GM23338 (cell line): ENCODE measurements at regions not wholly inside any gene's neighbourhood (a gene's known extent, or its start where the extent isn't known, plus 50 kb on each side); places are given as distances from the start of the nearest gene placed in this dataset.

Source experiments
- ATAC-seq: fragments of 200-7000 bp; cut with Tn5 transposase; 3 replicates; pipeline ENCODE4 v1.9.1; 2020
- DNase-seq: peaks from one replicate; pipeline ENCODE4 v3.0.0-alpha.2; 2015; ENCODE audit warnings: low spot score
- H2AFZ ChIP-seq: fragments of 200-600 bp; sonication (generic); 2 replicates; pipeline ENCODE4 v1.8.0; 2016; ENCODE audit warnings: antibody characterized with exemption, mild to moderate bottlenecking, moderate library complexity
- H3F3A ChIP-seq: fragments of 200-600 bp; sonication (generic); replicated peaks from 2 replicates; pipeline ENCODE4 v1.8.0; 2017; ENCODE audit warnings: antibody characterized with exemption, mixed run types, low read depth
- H3K27ac ChIP-seq: fragments of 200-600 bp; sonication (generic); 2 replicates; pipeline ENCODE4 v1.6.1; 2016; ENCODE audit warnings: low read depth
- H3K27me3 ChIP-seq: fragments of 200-600 bp; sonication (generic); 2 replicates; pipeline ENCODE4 v1.8.0; 2016; ENCODE audit warnings: mild to moderate bottlenecking, mixed run types, moderate library complexity; ENCODE audit not compliant: insufficient read depth
- H3K36me3 ChIP-seq: fragments of 200-600 bp; sonication (generic); 2 replicates; pipeline ENCODE4 v1.8.0; 2016; ENCODE audit warnings: mild to moderate bottlenecking; ENCODE audit not compliant: insufficient read depth
- H3K4me1 ChIP-seq: fragments of 200-600 bp; sonication (generic); 2 replicates; pipeline ENCODE4 v1.8.0; 2016; ENCODE audit warnings: mild to moderate bottlenecking, moderate library complexity; ENCODE audit not compliant: insufficient read depth
- H3K4me2 ChIP-seq: fragments of 200-600 bp; sonication (generic); 2 replicates; pipeline ENCODE4 v1.7.1; 2017; ENCODE audit warnings: mixed run types
- H3K4me3 ChIP-seq: fragments of 200-600 bp; sonication (generic); 2 replicates; pipeline ENCODE4 v1.6.1; 2016; ENCODE audit warnings: mixed run types
- H3K79me2 ChIP-seq: fragments of 200-600 bp; sonication (generic); replicated peaks from 2 replicates; pipeline ENCODE4 v1.8.0; 2017; ENCODE audit warnings: mild to moderate bottlenecking; ENCODE audit not compliant: insufficient read depth
- H3K9me2 ChIP-seq: fragments of 200-600 bp; sonication (generic); 2 replicates; pipeline ENCODE4 v1.8.0; 2017; ENCODE audit not compliant: insufficient read depth
- H4K20me1 ChIP-seq: fragments of 200-600 bp; sonication (generic); replicated peaks from 2 replicates; pipeline ENCODE4 v1.8.0; 2017; ENCODE audit warnings: mild to moderate bottlenecking; ENCODE audit not compliant: insufficient read depth
- H3K27ac Mint-ChIP-seq: 2 replicates; pipeline ENCODE4 v1.8.0; 2020; ENCODE audit warnings: inconsistent platforms, mild to moderate bottlenecking, moderate library complexity, mixed read lengths
- H3K27me3 Mint-ChIP-seq: 3 replicates; pipeline ENCODE4 v1.8.0; 2022; ENCODE audit warnings: low read depth, mild to moderate bottlenecking, moderate library complexity, mixed read lengths, inconsistent platforms; ENCODE audit not compliant: insufficient read depth, poor library complexity
- H3K36me3 Mint-ChIP-seq: 3 replicates; pipeline ENCODE4 v1.8.0; 2021; ENCODE audit warnings: low read depth, mild to moderate bottlenecking, inconsistent platforms, moderate library complexity, mixed read lengths
- H3K4me1 Mint-ChIP-seq: 3 replicates; pipeline ENCODE4 v1.8.0; 2020; ENCODE audit warnings: mild to moderate bottlenecking, inconsistent platforms, mixed read lengths
- H3K4me3 Mint-ChIP-seq: 3 replicates; pipeline ENCODE4 v1.8.0; 2021; ENCODE audit warnings: moderate library complexity, mild to moderate bottlenecking, inconsistent platforms, mixed read lengths
- H3K9me3 Mint-ChIP-seq: 3 replicates; pipeline ENCODE4 v1.8.0; 2020; ENCODE audit warnings: moderate library complexity, mild to moderate bottlenecking, inconsistent platforms, mixed read lengths
- EZH2 ChIP-seq: fragments of 200-600 bp; sonication (generic); IDR thresholded peaks from one replicate; pipeline ENCODE4 v1.8.0; 2017; ENCODE audit warnings: antibody characterized with exemption, mild to moderate bottlenecking, low read depth; ENCODE audit not compliant: unreplicated experiment
- EZH2phosphoT487 ChIP-seq: fragments of 200-600 bp; sonication (generic); IDR thresholded peaks from one replicate; pipeline ENCODE4 v1.8.1; 2018; ENCODE audit warnings: antibody characterized with exemption; ENCODE audit not compliant: unreplicated experiment
- JUNB ChIP-seq: IDR thresholded peaks from one replicate; pipeline ENCODE4 v1.6.1; 2016; ENCODE audit warnings: antibody characterized with exemption; ENCODE audit not compliant: unreplicated experiment
- NANOG ChIP-seq: IDR thresholded peaks from 2 replicates; pipeline ENCODE4 v1.6.1; 2016; ENCODE audit warnings: antibody characterized with exemption, borderline replicate concordance
- POLR2AphosphoS5 ChIP-seq: IDR thresholded peaks from 2 replicates; pipeline ENCODE4 v1.6.1; 2016; ENCODE audit warnings: antibody characterized with exemption, low read depth
- STAT1 ChIP-seq: IDR thresholded peaks from one replicate; pipeline ENCODE4 v1.6.1; 2016; ENCODE audit warnings: antibody characterized with exemption; ENCODE audit not compliant: unreplicated experiment
- ZNF114 ChIP-seq: fragments of 250-450 bp; sonication (Bioruptor Pico); IDR thresholded peaks from 2 replicates; pipeline ENCODE4 v1.5.0; 2020; ENCODE audit warnings: mild to moderate bottlenecking, moderate library complexity
- ZNF331 ChIP-seq: fragments of 250-450 bp; sonication (Bioruptor Pico); IDR thresholded peaks from 2 replicates; pipeline ENCODE4 v1.5.0; 2020; ENCODE audit warnings: low read depth, mild to moderate bottlenecking, moderate library complexity
- TF ChIP-seq, protein P1 (sequence below), 2 experiments: fragments of 200-600 bp in 1 of 2; sonication (generic) in 1 of 2; conservative IDR thresholded peaks; 2 replicates each; pipeline versions ENCODE4 v1.5.1 to v1.6.1; 2016 to 2017; ENCODE audit warnings: antibody characterized with exemption in 2 of 2, low read depth in 2 of 2, mild to moderate bottlenecking in 2 of 2, moderate library complexity in 1 of 2
- TF ChIP-seq, protein P2 (sequence below): IDR thresholded peaks from one replicate; pipeline ENCODE4 v1.6.1; 2018; ENCODE audit warnings: antibody characterized with exemption; ENCODE audit not compliant: unreplicated experiment
- TF ChIP-seq, protein P3 (sequence below): IDR thresholded peaks from 2 replicates; pipeline ENCODE4 v1.6.1; 2016; ENCODE audit warnings: antibody characterized with exemption
- TF ChIP-seq, protein P4 (sequence below): fragments of 250-450 bp; sonication (Bioruptor Pico); IDR thresholded peaks from 2 replicates; pipeline ENCODE4 v1.5.0; 2020; ENCODE audit warnings: mild to moderate bottlenecking, moderate library complexity

DNA sequence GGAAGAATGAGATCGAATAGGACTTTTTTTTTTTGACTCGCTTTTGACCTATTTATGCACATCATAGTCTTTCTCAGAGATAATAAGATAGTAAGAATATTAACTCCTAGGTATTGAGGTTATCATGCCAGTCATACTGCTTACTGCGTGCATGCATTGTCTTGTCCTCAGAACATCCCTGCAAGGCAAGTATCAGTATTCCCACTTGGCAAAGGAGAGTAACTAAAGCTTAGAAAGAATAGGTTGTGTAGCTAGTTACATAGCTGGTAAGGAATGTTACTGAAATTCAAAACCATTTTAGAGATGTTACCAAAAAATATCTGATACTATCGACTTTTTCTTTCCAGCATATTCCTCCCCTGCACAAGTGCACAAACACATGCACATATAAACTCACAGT, 296.1 kb upstream of the CLINT1 start:
- Histone ChIP-seq H3K36me3 (no peaks in the 10 kb centered on the region), H3K4me1 (no peaks in the 10 kb centered on the region), H3K4me2 (no peak overlapping the region), H3F3A (no peaks in the 10 kb centered on the region), H3K9me2 (no peaks in the 10 kb centered on the region), H3K4me3 (no peak overlapping the region), H2AFZ (no peak overlapping the region), H4K20me1 (no peaks in the 10 kb centered on the region), H3K27ac (no peak overlapping the region), H3K79me2 (no peaks in the 10 kb centered on the region), H3K27me3 (no peaks in the 10 kb centered on the region)
- H3K36me3 Mint-ChIP-seq, result no peaks in the 10 kb centered on the region
- no peak overlapping the region for H3K27ac Mint-ChIP-seq
- ATAC-seq, result no peak
- no peaks in the 10 kb centered on the region for H3K4me1 Mint-ChIP-seq
- H3K9me3 Mint-ChIP-seq, result no peaks in the 10 kb centered on the region
- no peak overlapping the region for H3K4me3 Mint-ChIP-seq
- TF ChIP-seq, protein P1, sequence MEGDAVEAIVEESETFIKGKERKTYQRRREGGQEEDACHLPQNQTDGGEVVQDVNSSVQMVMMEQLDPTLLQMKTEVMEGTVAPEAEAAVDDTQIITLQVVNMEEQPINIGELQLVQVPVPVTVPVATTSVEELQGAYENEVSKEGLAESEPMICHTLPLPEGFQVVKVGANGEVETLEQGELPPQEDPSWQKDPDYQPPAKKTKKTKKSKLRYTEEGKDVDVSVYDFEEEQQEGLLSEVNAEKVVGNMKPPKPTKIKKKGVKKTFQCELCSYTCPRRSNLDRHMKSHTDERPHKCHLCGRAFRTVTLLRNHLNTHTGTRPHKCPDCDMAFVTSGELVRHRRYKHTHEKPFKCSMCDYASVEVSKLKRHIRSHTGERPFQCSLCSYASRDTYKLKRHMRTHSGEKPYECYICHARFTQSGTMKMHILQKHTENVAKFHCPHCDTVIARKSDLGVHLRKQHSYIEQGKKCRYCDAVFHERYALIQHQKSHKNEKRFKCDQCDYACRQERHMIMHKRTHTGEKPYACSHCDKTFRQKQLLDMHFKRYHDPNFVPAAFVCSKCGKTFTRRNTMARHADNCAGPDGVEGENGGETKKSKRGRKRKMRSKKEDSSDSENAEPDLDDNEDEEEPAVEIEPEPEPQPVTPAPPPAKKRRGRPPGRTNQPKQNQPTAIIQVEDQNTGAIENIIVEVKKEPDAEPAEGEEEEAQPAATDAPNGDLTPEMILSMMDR (conservative IDR thresholded peaks at IDR 0.05; ENCODE audit: low read depth in 2 of 2), result no peak
- TF ChIP-seq, protein P2, sequence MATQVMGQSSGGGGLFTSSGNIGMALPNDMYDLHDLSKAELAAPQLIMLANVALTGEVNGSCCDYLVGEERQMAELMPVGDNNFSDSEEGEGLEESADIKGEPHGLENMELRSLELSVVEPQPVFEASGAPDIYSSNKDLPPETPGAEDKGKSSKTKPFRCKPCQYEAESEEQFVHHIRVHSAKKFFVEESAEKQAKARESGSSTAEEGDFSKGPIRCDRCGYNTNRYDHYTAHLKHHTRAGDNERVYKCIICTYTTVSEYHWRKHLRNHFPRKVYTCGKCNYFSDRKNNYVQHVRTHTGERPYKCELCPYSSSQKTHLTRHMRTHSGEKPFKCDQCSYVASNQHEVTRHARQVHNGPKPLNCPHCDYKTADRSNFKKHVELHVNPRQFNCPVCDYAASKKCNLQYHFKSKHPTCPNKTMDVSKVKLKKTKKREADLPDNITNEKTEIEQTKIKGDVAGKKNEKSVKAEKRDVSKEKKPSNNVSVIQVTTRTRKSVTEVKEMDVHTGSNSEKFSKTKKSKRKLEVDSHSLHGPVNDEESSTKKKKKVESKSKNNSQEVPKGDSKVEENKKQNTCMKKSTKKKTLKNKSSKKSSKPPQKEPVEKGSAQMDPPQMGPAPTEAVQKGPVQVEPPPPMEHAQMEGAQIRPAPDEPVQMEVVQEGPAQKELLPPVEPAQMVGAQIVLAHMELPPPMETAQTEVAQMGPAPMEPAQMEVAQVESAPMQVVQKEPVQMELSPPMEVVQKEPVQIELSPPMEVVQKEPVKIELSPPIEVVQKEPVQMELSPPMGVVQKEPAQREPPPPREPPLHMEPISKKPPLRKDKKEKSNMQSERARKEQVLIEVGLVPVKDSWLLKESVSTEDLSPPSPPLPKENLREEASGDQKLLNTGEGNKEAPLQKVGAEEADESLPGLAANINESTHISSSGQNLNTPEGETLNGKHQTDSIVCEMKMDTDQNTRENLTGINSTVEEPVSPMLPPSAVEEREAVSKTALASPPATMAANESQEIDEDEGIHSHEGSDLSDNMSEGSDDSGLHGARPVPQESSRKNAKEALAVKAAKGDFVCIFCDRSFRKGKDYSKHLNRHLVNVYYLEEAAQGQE, result no peak
- no peak for TF ChIP-seq EZH2phosphoT487
- no peak for TF ChIP-seq ZNF331 (CRISPR knock-in tag)
- TF ChIP-seq POLR2AphosphoS5, result no peak
- TF ChIP-seq, protein P3, sequence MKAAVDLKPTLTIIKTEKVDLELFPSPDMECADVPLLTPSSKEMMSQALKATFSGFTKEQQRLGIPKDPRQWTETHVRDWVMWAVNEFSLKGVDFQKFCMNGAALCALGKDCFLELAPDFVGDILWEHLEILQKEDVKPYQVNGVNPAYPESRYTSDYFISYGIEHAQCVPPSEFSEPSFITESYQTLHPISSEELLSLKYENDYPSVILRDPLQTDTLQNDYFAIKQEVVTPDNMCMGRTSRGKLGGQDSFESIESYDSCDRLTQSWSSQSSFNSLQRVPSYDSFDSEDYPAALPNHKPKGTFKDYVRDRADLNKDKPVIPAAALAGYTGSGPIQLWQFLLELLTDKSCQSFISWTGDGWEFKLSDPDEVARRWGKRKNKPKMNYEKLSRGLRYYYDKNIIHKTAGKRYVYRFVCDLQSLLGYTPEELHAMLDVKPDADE, result no peak
- no peak for TF ChIP-seq NANOG
- TF ChIP-seq EZH2, result no peak
- no peak for TF ChIP-seq ZNF114 (CRISPR knock-in tag)
- TF ChIP-seq JUNB, result no peak
- TF ChIP-seq STAT1, result no peak
- TF ChIP-seq, protein P4, sequence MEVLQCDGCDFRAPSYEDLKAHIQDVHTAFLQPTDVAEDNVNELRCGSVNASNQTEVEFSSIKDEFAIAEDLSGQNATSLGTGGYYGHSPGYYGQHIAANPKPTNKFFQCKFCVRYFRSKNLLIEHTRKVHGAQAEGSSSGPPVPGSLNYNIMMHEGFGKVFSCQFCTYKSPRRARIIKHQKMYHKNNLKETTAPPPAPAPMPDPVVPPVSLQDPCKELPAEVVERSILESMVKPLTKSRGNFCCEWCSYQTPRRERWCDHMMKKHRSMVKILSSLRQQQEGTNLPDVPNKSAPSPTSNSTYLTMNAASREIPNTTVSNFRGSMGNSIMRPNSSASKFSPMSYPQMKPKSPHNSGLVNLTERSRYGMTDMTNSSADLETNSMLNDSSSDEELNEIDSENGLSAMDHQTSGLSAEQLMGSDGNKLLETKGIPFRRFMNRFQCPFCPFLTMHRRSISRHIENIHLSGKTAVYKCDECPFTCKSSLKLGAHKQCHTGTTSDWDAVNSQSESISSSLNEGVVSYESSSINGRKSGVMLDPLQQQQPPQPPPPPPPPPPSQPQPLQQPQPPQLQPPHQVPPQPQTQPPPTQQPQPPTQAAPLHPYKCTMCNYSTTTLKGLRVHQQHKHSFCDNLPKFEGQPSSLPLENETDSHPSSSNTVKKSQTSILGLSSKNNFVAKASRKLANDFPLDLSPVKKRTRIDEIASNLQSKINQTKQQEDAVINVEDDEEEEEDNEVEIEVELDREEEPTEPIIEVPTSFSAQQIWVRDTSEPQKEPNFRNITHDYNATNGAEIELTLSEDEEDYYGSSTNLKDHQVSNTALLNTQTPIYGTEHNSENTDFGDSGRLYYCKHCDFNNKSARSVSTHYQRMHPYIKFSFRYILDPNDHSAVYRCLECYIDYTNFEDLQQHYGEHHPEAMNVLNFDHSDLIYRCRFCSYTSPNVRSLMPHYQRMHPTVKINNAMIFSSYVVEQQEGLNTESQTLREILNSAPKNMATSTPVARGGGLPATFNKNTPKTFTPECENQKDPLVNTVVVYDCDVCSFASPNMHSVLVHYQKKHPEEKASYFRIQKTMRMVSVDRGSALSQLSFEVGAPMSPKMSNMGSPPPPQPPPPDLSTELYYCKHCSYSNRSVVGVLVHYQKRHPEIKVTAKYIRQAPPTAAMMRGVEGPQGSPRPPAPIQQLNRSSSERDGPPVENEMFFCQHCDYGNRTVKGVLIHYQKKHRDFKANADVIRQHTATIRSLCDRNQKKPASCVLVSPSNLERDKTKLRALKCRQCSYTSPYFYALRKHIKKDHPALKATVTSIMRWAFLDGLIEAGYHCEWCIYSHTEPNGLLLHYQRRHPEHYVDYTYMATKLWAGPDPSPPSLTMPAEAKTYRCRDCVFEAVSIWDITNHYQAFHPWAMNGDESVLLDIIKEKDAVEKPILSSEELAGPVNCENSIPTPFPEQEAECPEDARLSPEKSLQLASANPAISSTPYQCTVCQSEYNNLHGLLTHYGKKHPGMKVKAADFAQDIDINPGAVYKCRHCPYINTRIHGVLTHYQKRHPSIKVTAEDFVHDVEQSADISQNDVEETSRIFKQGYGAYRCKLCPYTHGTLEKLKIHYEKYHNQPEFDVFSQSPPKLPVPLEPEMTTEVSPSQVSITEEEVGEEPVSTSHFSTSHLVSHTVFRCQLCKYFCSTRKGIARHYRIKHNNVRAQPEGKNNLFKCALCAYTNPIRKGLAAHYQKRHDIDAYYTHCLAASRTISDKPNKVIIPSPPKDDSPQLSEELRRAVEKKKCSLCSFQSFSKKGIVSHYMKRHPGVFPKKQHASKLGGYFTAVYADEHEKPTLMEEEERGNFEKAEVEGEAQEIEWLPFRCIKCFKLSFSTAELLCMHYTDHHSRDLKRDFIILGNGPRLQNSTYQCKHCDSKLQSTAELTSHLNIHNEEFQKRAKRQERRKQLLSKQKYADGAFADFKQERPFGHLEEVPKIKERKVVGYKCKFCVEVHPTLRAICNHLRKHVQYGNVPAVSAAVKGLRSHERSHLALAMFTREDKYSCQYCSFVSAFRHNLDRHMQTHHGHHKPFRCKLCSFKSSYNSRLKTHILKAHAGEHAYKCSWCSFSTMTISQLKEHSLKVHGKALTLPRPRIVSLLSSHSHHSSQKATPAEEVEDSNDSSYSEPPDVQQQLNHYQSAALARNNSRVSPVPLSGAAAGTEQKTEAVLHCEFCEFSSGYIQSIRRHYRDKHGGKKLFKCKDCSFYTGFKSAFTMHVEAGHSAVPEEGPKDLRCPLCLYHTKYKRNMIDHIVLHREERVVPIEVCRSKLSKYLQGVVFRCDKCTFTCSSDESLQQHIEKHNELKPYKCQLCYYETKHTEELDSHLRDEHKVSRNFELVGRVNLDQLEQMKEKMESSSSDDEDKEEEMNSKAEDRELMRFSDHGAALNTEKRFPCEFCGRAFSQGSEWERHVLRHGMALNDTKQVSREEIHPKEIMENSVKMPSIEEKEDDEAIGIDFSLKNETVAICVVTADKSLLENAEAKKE (CRISPR knock-in tag), result no peak
- H3K27me3 Mint-ChIP-seq, result peaks cover 2% of the 10 kb centered on the region
- no peak for DNase-seq
